Aorta (tissue), 5 donors: ENCODE measurements at regions not wholly inside any gene's neighbourhood (a gene's known extent, or its start where the extent isn't known, plus 50 kb on each side); places are given as distances from the start of the nearest gene placed in this dataset.
A peak's percentile ranks its signal among the peaks of the same experiment; 100 is the strongest.

Experiments used
- ATAC-seq: fragments of 200-7000 bp; cut with Tn5 transposase; one replicate; pipeline ENCODE4 v1.9.1; 2022; ENCODE audit warnings: moderate library complexity; ENCODE audit not compliant: low FRiP score
- DNase-seq, 2 donors: peaks; one replicate each; pipeline ENCODE4 v3.0.0-alpha.2; 2020
- H3K27ac ChIP-seq, 2 donors: one replicate each; pipeline ENCODE4 v1.5.1; 2013; ENCODE audit warnings: low read length in 2 of 2, mild to moderate bottlenecking in 2 of 2, moderate library complexity in 2 of 2, control low read depth in 1 of 2, inconsistent platforms in 1 of 2, low read depth in 1 of 2
- H3K27me3 ChIP-seq, 2 donors: one replicate each; pipeline ENCODE4 v1.6.1; 2013; ENCODE audit warnings: control low read depth in 1 of 2, low read length in 1 of 2, mild to moderate bottlenecking in 1 of 2, moderate library complexity in 1 of 2; ENCODE audit not compliant: insufficient read depth in 2 of 2, control insufficient read depth in 1 of 2
- H3K36me3 ChIP-seq, 2 donors: one replicate each; pipeline ENCODE4 v1.6.1; 2013; ENCODE audit warnings: control low read depth in 1 of 2, low read length in 1 of 2, mild to moderate bottlenecking in 1 of 2; ENCODE audit not compliant: insufficient read depth in 2 of 2, control insufficient read depth in 1 of 2
- H3K4me1 ChIP-seq, 2 donors: one replicate each; pipeline ENCODE4 v1.6.1; 2013; ENCODE audit warnings: low read length in 2 of 2, control low read depth in 1 of 2, mild to moderate bottlenecking in 1 of 2, moderate library complexity in 1 of 2; ENCODE audit not compliant: insufficient read depth in 2 of 2, control insufficient read depth in 1 of 2
- H3K4me3 ChIP-seq, 2 donors: one replicate each; pipeline ENCODE4 v1.5.1; 2013; ENCODE audit warnings: low read length in 2 of 2, control low read depth in 1 of 2, mild to moderate bottlenecking in 1 of 2
- H3K9me3 ChIP-seq: one replicate; pipeline ENCODE4 v1.6.1; 2013; ENCODE audit warnings: mild to moderate bottlenecking, low read length; ENCODE audit not compliant: control insufficient read depth
- WGBS, 2 donors: extraction: QIAGEN DNeasy Blood & Tissue Kit; methylation state at CpG; one replicate each; pipeline ENCODE4 v1.1.7; 2013; 5-methylcytosine and 5-hydroxymethylcytosine counted together
- intact Hi-C, 2 donors: fragments of 100-400 bp; cut with DNase I; formaldehyde crosslinking; loops; one replicate each; pipeline versions ENCODE4 v1.14.2 to v1.15.0; 2022
- donor health status: healthy with polysubstance abuse.
- donor health status: Bipolar disorder and iron deficiency.
- donor health status: DM: no; HTN: no; CAD: no.
- donor health status: DM: no; HTN: no; CAD: no.
- donor health status: DM: yes; HTN: yes; CAD: no.

GRCh38 chr6:87968435-87969278, 79.0 kb upstream of the SPACA1 start:
- Histone ChIP-seq H3K27me3 (no peaks in the 10 kb centered on the region), H3K4me3 (peak overlapping the region; percentile 38 to 53), H3K9me3 (peaks cover 2% of the 10 kb centered on the region), H3K4me1 (peaks cover 0 to 3% of the 10 kb centered on the region in 2 donors), H3K27ac (no peak overlapping the region), H3K36me3 (no peaks in the 10 kb centered on the region)
- ATAC-seq = no peak
- intact Hi-C loops = no loop called here
- DNase-seq = peak in 1 of 2 donors; percentile 33
- WGBS, 2 donors = 12 to 13% methylated on average over 26 of the region's 26 CpGs

GRCh38 chr6:87965806-87966205, 81.8 kb upstream of the SPACA1 start:
- intact Hi-C loops = no loop called here
- WGBS, 2 donors = 46 to 50% methylated on average over 2 of the region's 2 CpGs
- Histone ChIP-seq H3K27me3 (no peaks in the 10 kb centered on the region), H3K4me1 (peaks cover 0 to 3% of the 10 kb centered on the region in 2 donors), H3K4me3 (no peak overlapping the region), H3K9me3 (peaks cover 2% of the 10 kb centered on the region), H3K27ac (no peak overlapping the region), H3K36me3 (no peaks in the 10 kb centered on the region)
- no peak for DNase-seq
- ATAC-seq = no peak

GRCh38 chr6:87959083-87959482, 88.6 kb upstream of the SPACA1 start:
- H3K4me3 ChIP-seq = no peak overlapping the region
- H3K9me3 ChIP-seq = no peaks in the 10 kb centered on the region
- no peaks in the 10 kb centered on the region for H3K36me3 ChIP-seq
- intact Hi-C loops = no loop called here
- no peaks in the 10 kb centered on the region for H3K4me1 ChIP-seq
- no peak overlapping the region for H3K27ac ChIP-seq
- no peaks in the 10 kb centered on the region for H3K27me3 ChIP-seq
- DNase-seq (no peak), ATAC-seq (no peak)
- 69 to 71% methylated on average over 1 of the region's 1 CpG for WGBS, 2 donors

- DNase-seq (no peak), ATAC-seq (no peak)
- H3K9me3 ChIP-seq = no peaks in the 10 kb centered on the region
- H3K36me3 ChIP-seq = no peaks in the 10 kb centered on the region
- H3K27ac ChIP-seq = no peak overlapping the region
- H3K27me3 ChIP-seq = no peaks in the 10 kb centered on the region
- 97 to 98% methylated on average over 2 of the region's 2 CpGs for WGBS, 2 donors
- intact Hi-C loops = no loop called here
- H3K4me3 ChIP-seq = no peak overlapping the region
- H3K4me1 ChIP-seq = no peaks in the 10 kb centered on the region
Measured at GRCh38 chr6:87951751-87952150, 95.9 kb upstream of the SPACA1 start.

- no peak for ATAC-seq
- Histone ChIP-seq H3K36me3 (no peaks in the 10 kb centered on the region), H3K4me1 (peaks cover 0 to 7% of the 10 kb centered on the region in 2 donors), H3K4me3 (no peak overlapping the region), H3K9me3 (no peaks in the 10 kb centered on the region), H3K27me3 (no peaks in the 10 kb centered on the region), H3K27ac (no peak overlapping the region)
- 95 to 97% methylated on average over 4 of the region's 4 CpGs for WGBS, 2 donors
- intact Hi-C loops = no loop called here
- no peak for DNase-seq
Measured at GRCh38 chr6:87950614-87951013, 97.0 kb upstream of the SPACA1 start.

GRCh38 chr6:87949194-87949593, 98.4 kb upstream of the SPACA1 start:
- intact Hi-C loops = no loop called here
- H3K4me3 ChIP-seq = no peak overlapping the region
- 85 to 86% methylated on average over 7 of the region's 7 CpGs for WGBS, 2 donors
- peaks cover 0 to 13% of the 10 kb centered on the region in 2 donors for H3K4me1 ChIP-seq
- H3K27me3 ChIP-seq = no peaks in the 10 kb centered on the region
- no peaks in the 10 kb centered on the region for H3K9me3 ChIP-seq
- no peak overlapping the region for H3K27ac ChIP-seq
- H3K36me3 ChIP-seq = no peaks in the 10 kb centered on the region
- ATAC-seq = no peak
- no peak for DNase-seq

- Histone ChIP-seq H3K27me3 (no peaks in the 10 kb centered on the region), H3K27ac (no peak overlapping the region), H3K4me1 (peaks cover 0 to 13% of the 10 kb centered on the region in 2 donors), H3K9me3 (no peaks in the 10 kb centered on the region), H3K36me3 (no peaks in the 10 kb centered on the region), H3K4me3 (no peak overlapping the region)
- intact Hi-C loops = no loop called here
- 33 to 69% methylated on average over 4 of the region's 4 CpGs for WGBS, 2 donors
- no peak for DNase-seq
- no peak for ATAC-seq
Measured at GRCh38 chr6:87946669-87947068, 101.0 kb upstream of the SPACA1 start.

- intact Hi-C loops = no loop called here
- H3K9me3 ChIP-seq = no peaks in the 10 kb centered on the region
- H3K4me1 ChIP-seq = peaks cover 0 to 13% of the 10 kb centered on the region in 2 donors
- DNase-seq (no peak), ATAC-seq (peak; percentile 53)
- no peaks in the 10 kb centered on the region for H3K36me3 ChIP-seq
- WGBS, 2 donors = 2 to 6% methylated on average over 5 of the region's 5 CpGs
- no peaks in the 10 kb centered on the region for H3K27me3 ChIP-seq
- no peak overlapping the region for H3K27ac ChIP-seq
- H3K4me3 ChIP-seq = no peak overlapping the region
Measured at GRCh38 chr6:87945966-87946365, 101.7 kb upstream of the SPACA1 start.

- Histone ChIP-seq H3K27ac (peak overlapping the region; percentile 56 to 79), H3K27me3 (no peaks in the 10 kb centered on the region), H3K9me3 (no peaks in the 10 kb centered on the region), H3K4me1 (peaks cover 0 to 13% of the 10 kb centered on the region in 2 donors), H3K4me3 (no peak overlapping the region), H3K36me3 (no peaks in the 10 kb centered on the region)
- ATAC-seq = no peak
- intact Hi-C loops = no loop called here
- WGBS, 2 donors = 16 to 29% methylated on average over 6 of the region's 6 CpGs
- no peak for DNase-seq
Measured at GRCh38 chr6:87945181-87945580, 102.5 kb upstream of the SPACA1 start.
